SKM-1 (cell line): ENCODE measurements at regions not wholly inside any gene's neighbourhood (a gene's known extent, or its start where the extent isn't known, plus 50 kb on each side); places are given as distances from the start of the nearest gene placed in this dataset.
"Not testable (repeated sequence)": the region's sequence is repeated elsewhere in the genome, so short reads cannot be mapped to it uniquely, and the experiment has no call there.

ENCODE experiments used
- DNase-seq: peaks from one replicate; lab custom pipeline; 2025; ENCODE audit not compliant: unreplicated experiment; lab: John Stamatoyannopoulos, UW

DNA sequence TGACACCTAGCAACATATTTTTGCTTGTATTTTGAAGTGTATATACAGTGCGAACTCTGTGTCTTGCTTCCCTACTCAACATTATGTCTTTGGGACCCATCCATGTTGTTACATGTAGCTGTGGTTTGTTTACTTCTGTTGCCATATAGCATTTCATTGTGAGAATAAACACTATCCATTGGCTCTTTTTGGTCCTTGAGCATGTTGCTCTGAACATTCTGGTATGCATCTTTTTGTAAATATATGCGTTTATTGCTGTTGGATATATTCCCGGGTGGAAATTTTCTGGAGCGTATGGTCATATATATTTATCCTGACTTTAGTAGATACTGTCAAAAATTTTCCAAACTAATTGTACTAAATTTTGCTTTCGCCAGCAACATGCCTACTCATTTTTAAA, 222.5 kb upstream of the SPTLC3 start:
- no peak for DNase-seq

DNA sequence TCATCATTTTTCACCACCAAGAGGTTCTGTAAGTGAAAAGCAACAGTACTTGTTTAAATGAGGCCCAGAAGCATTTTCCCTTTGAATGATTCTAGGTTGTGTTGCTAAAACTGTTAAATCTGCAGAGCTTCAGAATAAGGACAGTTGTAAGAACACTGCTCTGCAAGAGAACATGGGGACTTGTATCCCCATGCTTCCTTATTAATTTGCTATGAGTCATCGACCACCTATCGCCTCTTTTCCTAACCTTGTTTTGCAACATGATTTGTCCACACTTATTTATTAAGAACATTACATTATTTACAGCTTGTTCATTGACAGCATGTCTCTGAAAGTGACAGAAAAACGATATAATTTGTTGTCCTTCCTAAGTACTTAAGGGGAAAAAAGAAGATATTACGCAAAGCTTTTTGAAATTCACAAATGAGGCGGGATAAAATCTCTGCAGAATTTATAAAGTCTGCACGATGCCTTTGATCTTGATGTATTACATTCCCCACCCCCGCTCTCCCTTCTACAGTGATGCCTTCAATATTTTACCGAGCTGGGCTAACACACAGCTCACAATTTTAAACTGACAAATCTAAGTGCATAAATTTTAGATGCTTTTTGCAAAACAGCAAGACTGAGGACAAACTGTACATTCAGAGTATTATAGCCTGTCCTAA, 220.0 kb upstream of the SPTLC3 start:
- no peak for DNase-seq

DNA sequence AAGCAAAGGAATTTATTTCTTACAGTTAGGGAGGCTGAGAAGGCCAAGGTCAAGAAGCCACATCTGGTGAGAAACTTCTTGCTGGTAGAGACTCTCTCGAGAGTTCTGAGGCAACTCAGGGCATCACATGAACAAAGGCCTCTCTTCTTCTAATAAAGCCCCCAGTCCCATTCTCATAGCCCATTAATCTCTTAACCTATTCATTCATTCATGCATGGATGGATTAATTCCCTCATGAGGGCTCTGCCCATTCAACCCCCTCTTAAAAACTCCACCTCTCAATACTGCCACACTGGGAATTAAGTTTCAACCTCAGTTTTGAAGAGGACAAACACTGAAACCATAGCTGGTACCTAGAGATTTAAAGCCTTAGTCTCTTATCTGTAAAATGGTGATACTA, 217.9 kb upstream of the SPTLC3 start:
- DNase-seq, result no peak

DNA sequence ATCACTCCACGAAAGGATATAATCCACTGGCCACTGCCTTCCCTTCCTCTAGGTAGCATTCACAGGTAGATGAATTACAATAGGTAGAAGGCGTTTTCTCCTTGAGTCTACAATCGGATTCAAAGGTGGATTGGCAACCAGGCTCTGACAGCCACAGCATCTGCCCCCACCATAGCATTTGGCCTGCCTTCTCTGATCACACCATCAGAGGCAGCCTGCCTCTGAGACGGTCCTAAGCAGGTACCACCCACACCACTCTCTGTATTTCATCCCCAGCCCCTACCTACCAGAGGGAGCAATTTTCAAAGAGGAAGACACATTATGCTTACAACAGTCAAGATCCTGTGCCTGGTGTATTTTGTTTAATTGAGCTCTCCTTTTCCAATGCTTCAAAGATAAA, 210.5 kb upstream of the SPTLC3 start:
- DNase-seq, result no peak

DNA sequence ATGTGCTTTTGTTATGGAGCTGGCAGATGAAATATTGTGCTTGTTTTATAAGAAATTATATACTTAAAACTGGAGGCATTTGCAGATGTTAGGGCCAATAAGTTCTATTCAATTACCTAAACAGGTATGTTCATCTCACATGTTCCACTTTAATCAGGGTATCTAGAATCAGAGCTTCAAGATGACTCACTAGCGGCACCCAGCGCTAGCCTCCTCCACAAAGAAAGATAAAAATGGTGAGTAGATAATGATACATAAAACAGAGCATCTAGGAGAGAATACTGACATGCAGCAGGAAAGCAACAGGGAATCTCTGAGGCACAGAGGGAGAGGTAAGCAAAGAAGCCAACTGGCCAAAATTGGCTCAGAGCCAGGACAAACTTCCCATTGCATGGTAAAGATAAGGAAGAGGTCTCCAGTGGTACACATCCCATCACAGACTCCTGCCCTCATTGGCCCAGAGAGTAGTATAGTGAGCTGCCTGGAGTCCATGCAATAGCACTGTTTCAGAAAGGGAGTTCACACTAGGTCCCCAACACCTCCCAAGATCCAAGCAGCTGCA, 200.7 kb upstream of the SPTLC3 start:
- DNase-seq, result no peak

DNA sequence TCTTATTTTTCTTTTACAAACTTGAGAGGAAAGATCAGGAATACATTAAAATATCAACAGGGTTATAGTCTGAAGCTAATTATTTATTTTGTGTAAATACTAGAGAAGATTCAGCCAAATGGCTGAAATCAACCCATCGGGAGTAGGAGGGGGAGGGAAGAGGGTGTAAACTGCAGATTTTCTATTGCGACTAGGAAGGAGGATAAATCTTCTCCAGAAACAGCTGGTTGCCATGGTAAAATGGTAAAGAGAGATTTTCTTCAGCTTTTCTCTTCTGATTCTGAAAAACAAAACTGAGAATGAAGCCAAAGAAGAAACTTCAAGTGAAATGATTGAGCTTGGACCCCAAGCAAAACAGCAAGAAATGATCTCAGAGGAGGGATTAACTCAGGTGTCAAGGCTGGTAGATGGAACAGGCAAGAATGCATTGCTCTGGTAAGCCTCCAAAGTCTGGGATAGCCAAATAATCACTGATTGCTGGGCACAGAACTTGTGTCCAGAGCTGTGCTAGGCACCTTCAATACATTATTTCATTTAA, 193.5 kb upstream of the SPTLC3 start:
- no peak for DNase-seq

DNA sequence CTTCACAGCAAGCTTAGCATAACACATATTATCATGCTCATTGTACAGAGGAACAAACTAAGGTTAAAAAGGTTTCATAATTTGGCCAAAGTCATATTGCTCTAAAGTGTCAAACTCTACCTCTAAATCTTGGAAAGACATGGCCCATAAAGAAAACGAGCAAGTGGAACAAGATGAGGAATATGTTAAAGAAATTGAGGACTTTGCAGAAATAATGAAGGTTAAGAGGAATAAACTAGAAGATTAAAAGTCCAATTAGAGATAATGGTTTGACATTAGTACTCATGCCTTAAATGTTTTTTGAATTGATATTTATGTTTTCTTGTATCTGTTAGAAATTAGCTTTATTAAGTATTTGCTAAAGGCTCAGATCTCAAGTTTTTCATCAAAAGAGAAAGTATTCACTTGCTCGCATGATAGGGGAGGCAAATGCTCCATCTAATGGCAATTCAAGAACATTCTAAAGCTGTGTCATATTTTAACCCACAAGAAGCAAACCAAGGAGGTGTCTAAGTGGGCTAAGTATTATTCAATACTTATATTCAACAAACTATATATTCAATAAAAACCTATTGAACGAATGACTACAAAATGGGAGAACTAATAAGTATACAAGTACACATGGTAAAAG, 192.9 kb upstream of the SPTLC3 start:
- no peak for DNase-seq

DNA sequence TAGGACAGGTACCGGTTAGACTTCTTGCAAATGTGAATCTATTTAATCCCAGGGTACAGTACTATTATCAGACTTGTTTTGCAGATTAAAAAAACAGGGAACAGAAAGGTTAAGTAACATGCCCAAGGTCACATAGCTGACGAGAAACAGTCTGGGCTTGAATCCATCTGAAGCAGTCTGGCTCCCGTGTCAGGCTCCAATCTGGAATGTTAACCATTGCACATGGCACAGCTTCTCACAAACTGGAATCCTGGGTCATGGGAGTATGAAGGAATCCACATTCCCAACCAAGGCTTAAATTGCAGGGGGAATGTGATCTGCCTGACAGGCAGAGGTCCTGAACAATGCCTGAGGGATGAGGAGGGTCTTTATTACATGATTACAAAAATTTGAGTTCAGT, 187.5 kb upstream of the SPTLC3 start:
- no peak for DNase-seq

DNA sequence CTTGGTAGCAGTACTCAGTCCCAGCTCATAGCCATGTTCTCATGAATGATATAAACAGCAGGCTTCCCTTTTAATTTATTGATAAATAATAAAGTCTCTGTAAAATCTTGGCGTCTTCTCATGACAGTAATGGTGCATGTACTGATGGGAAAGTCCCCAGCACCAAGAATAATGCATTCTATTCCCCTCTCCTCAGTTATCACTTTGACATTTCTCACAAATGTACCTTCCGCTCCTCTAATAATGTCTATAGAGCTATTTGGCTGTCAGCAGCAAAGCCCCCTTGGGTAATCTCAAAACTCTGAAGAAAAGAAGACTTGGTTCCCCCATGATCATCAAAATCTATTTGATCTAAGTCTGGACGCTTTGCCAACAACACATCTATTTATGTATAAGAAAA, 185.0 kb upstream of the SPTLC3 start:
- DNase-seq, result no peak

DNA sequence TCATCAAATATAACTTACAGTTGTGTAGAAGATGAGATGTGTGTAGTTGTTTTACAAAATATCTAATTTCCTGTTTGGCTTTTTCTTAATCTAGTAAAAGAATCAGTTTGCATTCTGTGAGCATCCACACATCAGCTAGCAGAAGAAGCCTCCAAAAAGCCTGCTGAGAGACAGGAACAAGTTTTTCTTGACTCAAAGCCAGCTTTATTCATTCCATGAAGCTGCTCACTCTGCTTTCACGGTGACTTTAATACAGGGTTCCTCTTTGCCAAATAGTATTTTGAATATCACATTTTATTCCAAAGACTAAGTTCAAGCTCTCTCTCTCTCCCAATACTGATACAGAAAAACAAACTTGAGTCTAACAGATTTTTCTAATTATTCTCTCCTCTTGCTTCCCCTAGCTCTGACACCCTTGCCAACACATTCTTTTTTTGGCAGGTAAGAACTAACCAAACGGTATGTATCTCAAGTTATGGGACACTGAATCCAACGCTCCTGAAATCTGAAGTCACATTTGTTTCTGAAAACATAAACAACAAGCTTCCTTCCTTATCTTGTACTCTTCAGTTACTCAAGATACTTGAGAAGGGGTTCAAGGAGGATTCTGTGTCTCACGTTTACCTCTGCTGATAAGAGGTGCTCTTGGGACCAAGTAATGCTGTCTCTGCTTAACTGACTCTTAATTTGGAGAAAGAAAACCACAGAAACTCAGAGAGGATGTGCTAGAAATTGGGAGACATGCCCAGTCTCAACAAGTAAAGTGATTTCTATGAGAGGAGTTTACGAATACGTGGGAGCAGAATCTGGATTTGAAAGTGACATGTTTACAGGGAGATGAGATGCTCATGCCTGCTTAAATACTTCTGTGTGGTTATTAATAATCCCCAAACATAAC, 184.2 kb upstream of the SPTLC3 start:
- DNase-seq, result no peak

DNA sequence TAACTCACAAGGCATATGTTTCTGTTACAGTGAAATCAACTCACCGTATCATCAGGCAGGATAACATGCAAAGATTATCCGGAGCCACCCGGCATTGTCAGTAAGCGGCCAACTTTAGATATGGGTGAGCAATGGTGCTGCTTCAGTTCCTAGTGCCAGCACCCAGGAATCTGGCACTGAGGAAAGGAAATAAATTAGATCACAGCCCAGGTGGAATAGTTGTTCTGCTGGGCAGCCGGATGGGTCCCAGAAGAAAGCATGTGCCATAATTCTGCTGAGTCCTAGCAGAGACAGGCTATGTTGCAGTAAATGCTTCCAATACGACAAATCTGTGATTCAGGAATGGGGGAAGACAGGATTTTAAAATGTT, 183.6 kb upstream of the SPTLC3 start:
- DNase-seq, result no peak

DNA sequence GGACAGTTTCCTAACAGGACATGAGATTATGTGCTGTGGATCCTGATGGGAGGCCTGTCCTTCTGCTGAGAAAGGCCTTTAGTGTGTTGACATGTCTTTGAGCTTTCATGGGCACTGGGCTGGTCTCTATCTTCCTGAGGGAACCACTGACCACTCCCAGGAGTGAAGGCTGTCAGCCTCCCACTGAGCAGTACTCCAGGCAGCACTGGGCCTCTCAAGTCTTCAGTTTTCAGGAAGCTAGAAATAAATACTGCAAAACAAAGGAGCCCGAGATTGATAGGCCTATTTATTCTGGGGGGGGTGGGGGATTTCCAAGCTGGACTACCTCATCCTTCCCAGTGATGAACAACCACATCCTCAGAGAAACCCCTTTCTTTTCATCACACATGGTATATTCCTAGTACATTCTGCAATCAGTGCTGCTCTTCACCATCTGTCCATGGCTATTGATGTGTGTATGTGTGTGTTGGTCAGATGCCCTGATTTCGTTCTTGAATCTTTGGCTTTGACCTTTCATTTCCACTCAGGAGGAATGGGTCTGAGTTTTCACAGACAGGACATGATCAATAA, 180.9 kb upstream of the SPTLC3 start:
- DNase-seq, result no peak

DNA sequence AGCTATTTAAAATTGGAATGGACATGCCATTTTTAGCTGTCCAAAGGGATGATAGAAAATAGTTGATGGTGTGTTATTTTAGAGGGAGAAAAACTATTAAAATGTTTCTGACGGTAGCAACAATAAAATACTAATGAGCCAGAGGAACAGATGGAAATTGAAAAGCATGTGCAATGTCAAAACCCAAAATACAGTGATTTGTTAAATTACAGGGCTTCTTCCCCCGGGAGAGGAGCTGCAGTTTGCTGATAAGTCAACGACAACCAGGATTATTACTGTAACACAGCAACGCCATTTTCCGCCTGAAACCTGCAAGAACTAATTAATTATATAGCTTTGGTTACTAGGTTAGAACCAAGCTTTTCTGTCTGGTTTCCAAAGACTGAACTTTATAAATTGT, 179.6 kb upstream of the SPTLC3 start:
- no peak for DNase-seq

DNA sequence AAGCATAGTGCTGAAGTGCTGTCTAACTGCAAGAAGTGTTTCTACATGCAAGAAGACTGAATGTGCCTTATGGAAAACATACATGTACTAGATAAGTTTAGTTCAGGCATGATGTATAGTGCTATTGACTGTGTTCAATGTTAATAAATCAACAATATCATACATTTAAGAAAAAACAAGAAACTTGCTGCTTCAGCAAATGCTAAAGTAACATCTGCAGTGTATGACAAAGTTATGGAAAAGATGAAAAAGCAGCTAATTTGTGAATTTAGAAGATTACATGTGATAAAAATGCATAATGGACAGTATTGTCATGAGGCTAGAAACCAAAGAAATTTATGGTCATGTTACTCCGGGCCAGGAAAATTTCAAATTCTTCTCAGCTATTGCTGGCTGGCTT, 174.9 kb upstream of the SPTLC3 start:
- DNase-seq, result no peak

DNA sequence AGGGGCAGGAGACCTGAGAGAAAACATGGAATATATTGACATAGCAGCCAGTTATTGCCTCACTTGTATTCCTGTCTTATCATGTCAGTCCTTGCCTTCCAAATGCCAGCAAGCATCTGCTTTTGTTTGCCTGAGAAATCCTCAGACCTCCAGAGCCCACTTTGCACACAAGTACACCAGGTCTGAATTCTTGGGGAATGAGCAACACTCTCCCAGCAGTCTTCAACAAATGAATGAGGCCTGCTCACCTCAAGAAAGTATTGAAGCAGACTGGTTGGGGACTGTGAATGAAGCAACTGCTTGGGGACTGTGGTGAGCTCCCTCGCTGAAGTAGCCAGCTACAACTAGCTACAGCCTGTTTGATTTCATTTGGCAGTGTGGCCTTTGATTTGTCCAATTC, 172.8 kb upstream of the SPTLC3 start:
- no peak for DNase-seq

DNA sequence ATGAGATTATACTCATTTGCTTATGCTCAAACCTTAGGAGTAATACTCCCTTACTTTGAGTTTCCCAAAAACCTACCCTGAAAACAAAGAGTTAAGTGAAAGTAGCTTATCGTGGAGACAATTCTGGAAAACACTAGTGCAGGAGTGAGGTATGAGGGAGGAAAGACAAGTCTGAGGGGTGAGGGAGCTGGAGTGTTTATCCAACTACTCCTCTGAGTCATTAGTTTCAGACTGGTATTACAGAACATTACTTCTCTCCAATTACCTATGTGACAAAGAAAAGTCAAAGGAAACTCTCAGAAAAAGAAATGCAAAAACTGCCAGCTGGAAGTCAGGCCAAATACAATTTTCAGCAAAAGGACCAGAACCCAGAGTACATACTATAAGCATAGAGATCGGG, 171.1 kb upstream of the SPTLC3 start:
- no peak for DNase-seq

DNA sequence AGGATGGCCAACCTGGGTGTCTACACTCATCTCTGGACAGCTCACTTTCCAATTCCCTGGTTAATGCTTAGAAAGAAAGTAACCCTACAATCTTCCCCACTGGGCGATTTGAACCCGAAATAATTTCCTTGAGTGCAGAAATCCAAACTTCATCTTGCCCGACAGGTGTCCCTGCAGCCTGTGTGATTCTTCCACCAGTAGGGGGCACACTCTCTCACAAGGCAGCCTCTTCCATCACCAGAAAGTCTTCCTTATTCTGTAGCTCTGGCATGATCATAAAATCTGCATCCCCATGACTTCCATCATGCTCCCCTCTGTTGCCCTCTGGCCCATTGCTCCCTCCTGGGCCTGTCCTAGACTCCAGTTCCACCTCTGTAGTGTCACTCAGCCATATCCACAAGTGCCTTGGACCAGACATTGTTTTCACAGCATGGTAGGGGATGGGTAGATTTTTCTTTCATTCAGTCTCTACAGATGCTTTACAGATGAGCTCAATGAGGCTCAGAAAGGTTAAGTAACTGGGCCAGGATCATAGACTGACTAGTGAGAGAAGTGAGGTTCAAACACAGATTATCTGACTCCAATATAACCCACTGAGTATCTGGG, 170.4 kb upstream of the SPTLC3 start:
- no peak for DNase-seq

DNA sequence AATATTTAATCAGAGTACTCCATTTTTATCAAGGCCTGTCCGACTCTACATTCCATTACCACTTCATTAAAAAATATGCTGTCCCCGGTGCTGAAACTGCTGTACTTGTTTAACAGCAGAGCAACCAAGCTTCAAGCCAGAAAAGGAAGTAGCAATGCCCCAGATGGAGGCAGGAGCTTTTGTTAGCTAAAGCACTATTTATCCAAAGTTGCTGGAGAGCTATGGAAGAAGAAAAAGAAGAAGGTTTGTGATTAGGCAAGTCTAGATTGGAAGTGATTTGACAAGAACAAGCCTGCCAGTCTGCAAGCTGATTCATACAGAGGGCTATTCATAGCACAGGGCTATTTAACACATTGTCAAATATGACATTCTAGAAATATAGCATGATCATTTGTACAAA, 160.9 kb upstream of the SPTLC3 start:
- no peak for DNase-seq

DNA sequence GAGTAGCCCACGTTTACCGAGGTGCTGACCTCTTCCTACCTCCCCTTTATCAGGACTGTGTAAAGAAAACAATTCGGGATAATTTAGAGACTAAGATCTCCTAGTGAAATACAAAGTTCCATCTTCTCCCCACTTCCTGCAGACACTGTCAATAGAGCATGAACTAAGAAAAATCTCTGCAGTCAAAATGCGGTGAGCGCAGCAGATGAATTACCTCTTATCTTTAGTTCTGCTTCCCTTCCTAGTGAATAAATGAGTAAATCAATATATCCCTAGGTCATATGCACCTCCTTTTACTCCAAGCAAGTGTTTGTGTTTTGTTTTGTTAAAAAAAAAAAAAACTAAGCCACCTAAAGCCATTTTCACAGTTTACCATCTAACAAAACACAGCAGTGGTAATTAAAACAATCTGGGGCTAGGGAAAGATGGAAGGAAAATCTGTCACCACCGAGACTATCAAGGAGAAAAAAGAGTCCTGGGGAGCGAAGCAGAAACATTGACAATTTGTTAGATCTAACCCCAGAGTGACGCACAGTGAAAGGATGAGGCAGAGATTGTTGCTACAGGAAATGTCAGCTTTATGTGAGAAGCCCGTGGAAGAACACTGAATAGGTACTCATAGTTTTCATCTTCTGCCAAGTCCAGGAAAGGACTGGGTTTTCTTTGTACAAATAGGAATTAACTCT, 159.4 kb upstream of the SPTLC3 start:
- no peak for DNase-seq

DNA sequence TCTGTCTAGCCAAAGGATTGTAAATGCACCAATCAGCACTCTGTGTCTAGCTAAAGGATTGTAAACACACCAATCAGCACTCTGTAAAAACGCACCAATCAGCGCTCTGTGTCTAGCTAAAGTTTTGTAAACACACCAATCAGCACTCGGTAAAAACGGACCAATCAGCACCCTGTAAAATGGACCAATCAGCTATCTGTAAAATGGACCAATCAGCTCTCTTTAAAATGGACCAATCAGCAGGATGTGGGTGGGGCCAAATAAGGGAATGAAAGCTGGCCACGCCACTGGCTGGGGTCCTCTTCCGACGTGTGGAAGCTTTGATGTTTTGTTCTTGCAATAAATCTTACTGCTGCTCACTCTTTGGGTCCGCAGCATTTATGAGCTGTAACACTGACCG, 151.1 kb upstream of the SPTLC3 start:
- not testable (repeated sequence) for DNase-seq
